ENCODE measurements at regions not wholly inside any gene's neighbourhood (a gene's known extent, or its start where the extent isn't known, plus 50 kb on each side); places are given as distances from the start of the nearest gene placed in this dataset.

DNA sequence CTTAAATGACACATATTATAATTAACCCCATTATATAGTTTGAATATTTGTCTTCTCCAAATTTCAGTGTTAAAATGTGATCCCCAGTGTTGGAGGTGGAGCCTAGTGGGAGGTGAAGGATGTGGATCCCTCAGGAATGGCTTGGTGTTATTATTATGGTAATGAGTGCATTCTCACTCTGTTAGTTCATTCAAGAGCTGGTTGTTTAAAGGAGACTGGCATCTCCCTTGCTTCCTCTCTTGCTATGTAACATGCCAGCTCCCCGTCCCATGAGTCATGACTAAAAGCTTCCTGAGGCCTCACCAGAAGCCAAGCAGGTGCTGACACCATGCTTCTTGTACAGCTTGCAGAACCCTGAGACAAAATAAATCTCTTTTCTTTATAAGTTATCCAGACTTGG lies 1612.7 kb downstream of the AMY1C start:
- no peak overlapping the region for H3K4me3 ChIP-seq (replicated peaks; ENCODE audit: low read depth, low read length)
- TF ChIP-seq, protein P1, sequence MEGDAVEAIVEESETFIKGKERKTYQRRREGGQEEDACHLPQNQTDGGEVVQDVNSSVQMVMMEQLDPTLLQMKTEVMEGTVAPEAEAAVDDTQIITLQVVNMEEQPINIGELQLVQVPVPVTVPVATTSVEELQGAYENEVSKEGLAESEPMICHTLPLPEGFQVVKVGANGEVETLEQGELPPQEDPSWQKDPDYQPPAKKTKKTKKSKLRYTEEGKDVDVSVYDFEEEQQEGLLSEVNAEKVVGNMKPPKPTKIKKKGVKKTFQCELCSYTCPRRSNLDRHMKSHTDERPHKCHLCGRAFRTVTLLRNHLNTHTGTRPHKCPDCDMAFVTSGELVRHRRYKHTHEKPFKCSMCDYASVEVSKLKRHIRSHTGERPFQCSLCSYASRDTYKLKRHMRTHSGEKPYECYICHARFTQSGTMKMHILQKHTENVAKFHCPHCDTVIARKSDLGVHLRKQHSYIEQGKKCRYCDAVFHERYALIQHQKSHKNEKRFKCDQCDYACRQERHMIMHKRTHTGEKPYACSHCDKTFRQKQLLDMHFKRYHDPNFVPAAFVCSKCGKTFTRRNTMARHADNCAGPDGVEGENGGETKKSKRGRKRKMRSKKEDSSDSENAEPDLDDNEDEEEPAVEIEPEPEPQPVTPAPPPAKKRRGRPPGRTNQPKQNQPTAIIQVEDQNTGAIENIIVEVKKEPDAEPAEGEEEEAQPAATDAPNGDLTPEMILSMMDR (IDR thresholded peaks at IDR 0.05; ENCODE audit: low read length, missing control alignments) = no peak
- DNase-seq (ENCODE audit: low read depth) = no peak

DNA sequence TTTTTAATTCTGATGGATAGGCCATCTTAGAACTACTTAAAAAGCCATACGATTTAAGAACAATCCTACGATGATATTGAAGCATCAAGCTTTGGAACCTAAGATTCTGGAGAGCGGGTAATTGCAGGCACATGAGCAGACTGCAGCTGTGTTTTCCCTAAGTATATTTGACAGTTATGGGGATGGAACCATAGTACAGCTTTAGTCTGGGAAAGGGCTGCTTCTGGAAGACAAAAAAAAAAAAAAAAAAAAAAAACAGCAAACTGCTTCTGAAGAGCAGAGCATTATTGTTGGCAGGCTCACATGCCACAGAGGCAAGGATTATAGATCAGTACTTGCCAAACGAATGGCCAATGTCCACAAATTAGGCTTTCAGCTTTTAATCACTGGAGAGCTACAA lies 1618.7 kb downstream of the AMY1C start:
- H3K4me3 ChIP-seq (replicated peaks; ENCODE audit: low read depth, low read length) = no peak overlapping the region
- no peak for DNase-seq (ENCODE audit: low read depth)
- TF ChIP-seq, protein P1 (IDR thresholded peaks at IDR 0.05; ENCODE audit: low read length, missing control alignments) = no peak

DNA sequence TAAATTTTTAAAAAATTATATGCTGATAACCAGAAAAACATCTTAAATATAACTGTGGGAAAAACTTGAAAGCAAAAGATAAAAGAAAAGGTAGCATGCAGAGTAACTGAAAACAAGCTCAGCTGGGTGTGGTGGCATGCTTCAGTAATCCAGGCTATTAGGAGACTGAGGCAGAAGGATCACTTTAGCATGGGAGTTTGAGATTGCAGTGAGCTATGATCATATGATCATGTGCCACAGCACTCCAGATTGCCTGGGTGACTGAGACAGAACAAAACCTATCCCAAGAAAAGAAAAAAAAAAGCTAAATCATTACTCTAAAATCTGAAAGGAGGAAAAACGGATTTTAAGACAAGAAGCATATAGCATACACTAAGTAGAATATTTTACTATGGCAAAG lies 1624.0 kb downstream of the AMY1C start:
- TF ChIP-seq, protein P1 (IDR thresholded peaks at IDR 0.05; ENCODE audit: low read length, missing control alignments) = no peak
- DNase-seq (ENCODE audit: low read depth) = no peak
- H3K4me3 ChIP-seq (replicated peaks; ENCODE audit: low read depth, low read length) = no peak overlapping the region

DNA sequence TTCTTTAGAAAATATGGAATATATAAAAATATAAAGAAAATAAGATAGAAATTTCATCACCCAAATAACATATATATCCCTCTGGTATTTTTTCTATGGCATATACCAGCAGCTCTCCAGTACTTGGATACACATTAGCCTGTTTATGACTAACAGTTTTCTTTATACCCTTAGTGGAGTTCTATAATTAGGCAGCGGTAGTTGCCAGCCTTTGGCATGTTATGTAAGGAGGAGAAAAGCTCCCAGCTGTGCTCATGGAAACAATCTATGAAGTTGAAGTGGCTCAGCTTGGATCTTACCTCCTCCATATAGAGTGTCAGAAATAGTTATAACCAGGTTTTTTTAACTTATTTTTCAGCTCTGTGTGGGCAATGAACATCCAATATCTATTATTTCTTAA lies 1636.8 kb downstream of the AMY1C start:
- TF ChIP-seq, protein P1 (IDR thresholded peaks at IDR 0.05; ENCODE audit: low read length, missing control alignments) = no peak
- H3K4me3 ChIP-seq (replicated peaks; ENCODE audit: low read depth, low read length) = no peak overlapping the region
- no peak for DNase-seq (ENCODE audit: low read depth)

DNA sequence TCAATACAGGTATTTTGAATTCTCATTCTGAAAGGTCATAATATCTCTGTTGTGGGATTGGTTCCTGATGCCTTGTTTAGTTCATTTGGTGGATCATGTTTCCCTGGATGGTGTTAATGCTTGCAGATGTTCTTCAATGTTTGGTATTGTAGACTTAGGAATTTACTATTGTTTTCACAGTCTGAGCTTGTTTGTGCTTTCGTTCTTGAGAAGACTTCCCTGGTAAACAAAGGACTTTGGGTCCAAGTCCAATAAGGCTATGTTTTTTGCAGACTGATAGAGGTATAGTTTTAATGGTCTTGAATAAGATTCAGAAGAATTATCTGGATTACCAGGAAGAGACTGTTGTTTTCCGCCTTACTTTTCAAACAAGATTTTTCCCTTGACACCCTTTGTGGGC lies 1646.3 kb downstream of the AMY1C start:
- no peak for DNase-seq (ENCODE audit: low read depth)
- no peak overlapping the region for H3K4me3 ChIP-seq (replicated peaks; ENCODE audit: low read depth, low read length)
- TF ChIP-seq, protein P1 (IDR thresholded peaks at IDR 0.05; ENCODE audit: low read length, missing control alignments) = no peak

DNA sequence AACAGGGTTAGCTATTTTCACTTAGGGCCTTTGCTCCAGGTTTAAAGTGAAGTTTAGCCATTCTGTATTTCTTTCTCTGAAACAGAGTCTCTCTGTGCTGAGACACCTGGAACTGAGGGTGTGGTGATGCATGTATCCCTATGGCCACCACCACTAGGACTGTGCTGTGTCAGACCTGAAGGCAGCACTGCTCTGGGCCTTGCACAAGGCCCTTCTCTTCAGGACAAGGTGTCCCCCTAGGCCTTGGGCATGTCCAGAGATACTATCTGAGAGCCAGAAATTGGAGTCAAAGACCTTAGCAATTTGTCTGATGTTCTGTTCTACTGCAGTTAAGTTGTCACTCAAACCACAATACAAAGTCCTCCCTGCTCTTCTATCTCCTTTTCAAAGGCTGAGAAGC lies 1649.2 kb downstream of the AMY1C start:
- TF ChIP-seq, protein P1 (IDR thresholded peaks at IDR 0.05; ENCODE audit: low read length, missing control alignments) = no peak
- no peak for DNase-seq (ENCODE audit: low read depth)
- no peak overlapping the region for H3K4me3 ChIP-seq (replicated peaks; ENCODE audit: low read depth, low read length)

DNA sequence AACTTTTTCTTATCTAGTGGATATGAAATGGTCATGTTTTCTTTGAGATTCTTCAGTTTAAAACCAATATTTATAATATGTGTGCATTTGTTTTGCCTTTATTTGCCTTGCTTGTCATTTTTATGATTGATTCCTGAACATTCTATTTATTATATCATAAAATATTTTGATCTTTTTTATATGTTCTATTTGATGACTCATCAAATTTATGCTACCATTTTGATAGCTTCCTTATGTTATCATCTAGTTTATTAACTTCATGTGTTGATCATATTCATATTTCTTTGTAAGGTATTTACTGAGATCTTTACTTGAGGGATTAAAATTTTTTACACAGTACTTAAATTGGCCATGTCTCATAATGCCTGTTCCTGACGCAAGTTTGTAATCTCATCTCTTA lies 1650.0 kb downstream of the AMY1C start:
- H3K4me3 ChIP-seq (replicated peaks; ENCODE audit: low read depth, low read length) = no peak overlapping the region
- TF ChIP-seq, protein P1 (IDR thresholded peaks at IDR 0.05; ENCODE audit: low read length, missing control alignments) = no peak
- no peak for DNase-seq (ENCODE audit: low read depth)
